ENCODE measurements at regions not wholly inside any gene's neighbourhood (a gene's known extent, or its start where the extent isn't known, plus 50 kb on each side); places are given as distances from the start of the nearest gene placed in this dataset.

DNA sequence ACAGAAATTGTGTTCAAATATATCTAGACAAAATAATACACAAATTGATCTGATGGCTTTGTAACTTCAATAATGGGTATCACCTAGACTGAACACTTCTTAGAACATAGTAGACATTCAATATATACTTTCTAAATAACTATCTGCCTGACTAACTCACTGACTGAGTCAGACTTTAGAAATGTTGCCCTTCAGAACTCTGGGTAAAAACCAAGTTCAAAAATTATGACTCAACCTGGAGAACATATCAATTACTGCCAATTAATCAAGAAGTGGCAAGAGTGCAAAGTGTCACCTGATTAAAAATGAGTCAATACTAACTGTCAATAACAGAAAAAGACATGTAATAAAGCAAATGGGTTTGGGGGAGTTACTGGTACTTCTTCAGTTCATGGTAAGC lies 144.6 kb upstream of the TMCO5A start:
- Histone ChIP-seq H3K36me3 (no peaks in the 10 kb centered on the region), H3K9me3 (ENCODE audit: severe bottlenecking) (no peaks in the 10 kb centered on the region), H3K4me3 (ENCODE audit: low read depth, low read length) (no peak overlapping the region), H3K27me3 (ENCODE audit: insufficient read depth, low read depth, severe bottlenecking) (no peaks in the 10 kb centered on the region), H3K27ac (no peak overlapping the region)
- TF ChIP-seq, protein P1, sequence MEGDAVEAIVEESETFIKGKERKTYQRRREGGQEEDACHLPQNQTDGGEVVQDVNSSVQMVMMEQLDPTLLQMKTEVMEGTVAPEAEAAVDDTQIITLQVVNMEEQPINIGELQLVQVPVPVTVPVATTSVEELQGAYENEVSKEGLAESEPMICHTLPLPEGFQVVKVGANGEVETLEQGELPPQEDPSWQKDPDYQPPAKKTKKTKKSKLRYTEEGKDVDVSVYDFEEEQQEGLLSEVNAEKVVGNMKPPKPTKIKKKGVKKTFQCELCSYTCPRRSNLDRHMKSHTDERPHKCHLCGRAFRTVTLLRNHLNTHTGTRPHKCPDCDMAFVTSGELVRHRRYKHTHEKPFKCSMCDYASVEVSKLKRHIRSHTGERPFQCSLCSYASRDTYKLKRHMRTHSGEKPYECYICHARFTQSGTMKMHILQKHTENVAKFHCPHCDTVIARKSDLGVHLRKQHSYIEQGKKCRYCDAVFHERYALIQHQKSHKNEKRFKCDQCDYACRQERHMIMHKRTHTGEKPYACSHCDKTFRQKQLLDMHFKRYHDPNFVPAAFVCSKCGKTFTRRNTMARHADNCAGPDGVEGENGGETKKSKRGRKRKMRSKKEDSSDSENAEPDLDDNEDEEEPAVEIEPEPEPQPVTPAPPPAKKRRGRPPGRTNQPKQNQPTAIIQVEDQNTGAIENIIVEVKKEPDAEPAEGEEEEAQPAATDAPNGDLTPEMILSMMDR (IDR thresholded peaks at IDR 0.05; ENCODE audit: low read depth, low read length) = no peak
- DNase-seq = no peak

DNA sequence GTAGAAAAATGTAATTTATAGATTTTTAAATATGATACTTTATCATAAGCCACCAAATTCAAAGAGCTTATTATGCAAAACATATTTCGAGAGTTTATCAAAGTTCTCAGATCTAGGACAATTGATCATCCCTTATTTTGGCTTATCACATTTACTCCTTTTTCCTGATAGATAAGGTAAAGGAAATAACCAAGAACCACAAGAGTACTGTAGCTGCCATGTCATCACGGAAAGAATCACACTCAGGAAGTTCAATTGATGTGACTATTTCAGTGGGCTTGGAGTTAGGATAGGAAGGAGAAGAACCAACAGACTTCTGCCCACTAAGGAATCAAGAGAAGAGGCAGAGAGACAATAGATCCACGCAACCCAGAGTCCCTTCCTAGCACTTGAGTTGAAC lies 142.7 kb upstream of the TMCO5A start:
- TF ChIP-seq, protein P1 (IDR thresholded peaks at IDR 0.05; ENCODE audit: low read depth, low read length) = no peak
- DNase-seq = no peak
- Histone ChIP-seq H3K9me3 (ENCODE audit: severe bottlenecking) (no peaks in the 10 kb centered on the region), H3K27me3 (ENCODE audit: insufficient read depth, low read depth, severe bottlenecking) (no peaks in the 10 kb centered on the region), H3K36me3 (no peaks in the 10 kb centered on the region), H3K4me3 (ENCODE audit: low read depth, low read length) (no peak overlapping the region), H3K27ac (no peak overlapping the region)

DNA sequence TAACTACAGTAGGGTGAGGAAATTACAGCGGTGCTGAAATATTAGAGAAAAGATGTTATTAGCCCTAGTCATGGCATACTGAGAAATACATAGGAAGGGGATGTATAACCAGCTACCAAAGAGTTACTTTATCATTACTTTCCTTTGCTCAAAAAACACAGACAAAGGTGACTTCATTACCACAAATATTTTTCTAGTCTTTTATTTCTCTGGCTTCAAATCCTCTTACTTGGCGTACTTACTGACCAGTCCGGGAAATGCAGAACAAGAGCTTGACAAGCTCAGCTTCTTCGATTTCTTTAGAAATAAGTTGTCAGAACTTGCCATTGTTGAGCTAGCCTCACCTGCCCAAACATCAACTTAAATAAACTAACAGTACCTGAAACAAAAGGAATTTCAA lies 142.1 kb upstream of the TMCO5A start:
- no peak overlapping the region for H3K27ac ChIP-seq
- H3K9me3 ChIP-seq (ENCODE audit: severe bottlenecking) = no peaks in the 10 kb centered on the region
- DNase-seq = no peak
- TF ChIP-seq, protein P1 (IDR thresholded peaks at IDR 0.05; ENCODE audit: low read depth, low read length) = no peak
- no peak overlapping the region for H3K4me3 ChIP-seq (ENCODE audit: low read depth, low read length)
- no peaks in the 10 kb centered on the region for H3K36me3 ChIP-seq
- H3K27me3 ChIP-seq (ENCODE audit: insufficient read depth, low read depth, severe bottlenecking) = no peaks in the 10 kb centered on the region

DNA sequence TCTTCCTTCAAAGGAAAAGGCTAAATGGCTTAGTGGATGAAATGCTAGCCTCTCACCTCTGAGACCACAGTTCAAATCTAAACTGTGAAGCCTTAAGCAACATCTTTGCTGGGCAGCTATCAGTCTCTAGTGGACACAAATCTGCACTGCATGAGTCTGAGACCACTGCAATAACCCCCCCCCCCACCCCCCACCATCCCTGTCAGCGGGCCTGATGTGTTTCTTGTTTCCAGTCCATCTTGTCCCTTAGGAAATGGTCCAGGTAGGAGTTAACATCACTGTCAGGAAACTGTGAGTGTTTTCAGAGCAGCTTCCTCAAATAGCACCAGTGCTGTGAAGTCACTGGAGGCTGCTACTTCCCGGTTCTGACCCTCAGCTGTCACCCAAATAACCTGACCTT lies 140.6 kb upstream of the TMCO5A start:
- DNase-seq = peak; percentile 30
- no peaks in the 10 kb centered on the region for H3K9me3 ChIP-seq (ENCODE audit: severe bottlenecking)
- TF ChIP-seq, protein P1 (IDR thresholded peaks at IDR 0.05; ENCODE audit: low read depth, low read length) = peak; percentile 74
- no peaks in the 10 kb centered on the region for H3K36me3 ChIP-seq
- no peaks in the 10 kb centered on the region for H3K27me3 ChIP-seq (ENCODE audit: insufficient read depth, low read depth, severe bottlenecking)
- H3K27ac ChIP-seq = no peak overlapping the region
- no peak overlapping the region for H3K4me3 ChIP-seq (ENCODE audit: low read depth, low read length)

DNA sequence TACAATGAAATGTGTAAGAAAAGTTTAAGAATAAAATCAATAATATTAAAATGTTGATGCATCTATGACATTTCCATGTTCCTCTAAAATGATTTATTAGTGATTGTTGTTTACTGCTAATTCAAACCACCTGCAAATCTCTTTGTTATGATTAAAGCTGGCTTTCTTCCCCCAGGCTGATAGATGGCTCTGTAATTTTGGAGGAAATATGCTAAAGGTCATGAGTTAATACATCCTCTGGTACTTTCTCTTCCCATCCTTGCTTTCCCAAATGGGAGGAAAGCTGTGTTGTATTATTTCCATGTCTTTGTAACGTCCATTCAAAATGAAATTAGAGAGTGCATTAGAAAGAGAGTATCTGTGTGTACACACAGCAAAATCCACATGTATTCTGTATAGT lies 139.5 kb upstream of the TMCO5A start:
- Histone ChIP-seq H3K4me3 (ENCODE audit: low read depth, low read length) (no peak overlapping the region), H3K27me3 (ENCODE audit: insufficient read depth, low read depth, severe bottlenecking) (no peaks in the 10 kb centered on the region), H3K36me3 (no peaks in the 10 kb centered on the region), H3K9me3 (ENCODE audit: severe bottlenecking) (no peaks in the 10 kb centered on the region), H3K27ac (no peak overlapping the region)
- TF ChIP-seq, protein P1 (IDR thresholded peaks at IDR 0.05; ENCODE audit: low read depth, low read length) = no peak
- DNase-seq = no peak

DNA sequence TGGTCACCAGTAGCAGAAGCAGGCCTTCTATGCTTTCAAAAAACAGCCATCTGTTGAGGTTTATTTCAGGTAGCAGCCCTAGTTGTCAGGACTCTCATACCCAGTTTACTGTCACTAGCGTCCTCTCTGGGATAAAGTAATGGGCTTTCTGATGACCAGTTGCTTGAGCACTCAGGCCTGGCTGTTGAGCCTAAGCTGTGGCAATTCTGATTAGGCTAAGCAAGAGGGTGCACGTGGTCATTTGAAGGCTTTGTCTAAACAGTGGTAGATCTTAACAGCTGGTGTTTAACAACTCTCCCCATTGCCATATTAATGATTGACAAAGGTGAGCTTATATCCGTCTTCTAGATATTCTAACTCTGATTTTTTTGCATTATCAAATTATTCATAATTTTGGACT lies 132.9 kb upstream of the TMCO5A start:
- H3K27me3 ChIP-seq (ENCODE audit: insufficient read depth, low read depth, severe bottlenecking) = no peaks in the 10 kb centered on the region
- TF ChIP-seq, protein P1 (IDR thresholded peaks at IDR 0.05; ENCODE audit: low read depth, low read length) = no peak

More for the DNA sequence above, 132.9 kb upstream of the TMCO5A start:
- Histone ChIP-seq H3K4me3 (ENCODE audit: low read depth, low read length) (no peak overlapping the region), H3K27ac (peak overlapping the region; percentile 74), H3K9me3 (ENCODE audit: severe bottlenecking) (no peaks in the 10 kb centered on the region), H3K36me3 (no peaks in the 10 kb centered on the region)
- DNase-seq = peak; percentile 70
